SIG-M5 treated with dmso at 0.1 percent for 504 hours (cell line): ENCODE measurements at regions not wholly inside any gene's neighbourhood (a gene's known extent, or its start where the extent isn't known, plus 50 kb on each side); places are given as distances from the start of the nearest gene placed in this dataset.

ENCODE experiments used
- DNase-seq: peaks from one replicate; lab custom pipeline; 2025; ENCODE audit not compliant: unreplicated experiment; lab: John Stamatoyannopoulos, UW

- DNase-seq = no peak
These were observed 157.0 kb downstream of the FAM114A2 start for GRCh38 chr5:153881687-153882086.

GRCh38 chr5:153880106-153880505, 158.6 kb downstream of the FAM114A2 start:
- no peak for DNase-seq

GRCh38 chr5:153879596-153879995, 159.1 kb downstream of the FAM114A2 start:
- no peak for DNase-seq

- DNase-seq = no peak
These were observed 172.5 kb downstream of the FAM114A2 start for GRCh38 chr5:153866176-153866575.

GRCh38 chr5:153865016-153865415, 173.7 kb downstream of the FAM114A2 start:
- DNase-seq = no peak

- no peak for DNase-seq
These were observed 174.8 kb downstream of the FAM114A2 start for GRCh38 chr5:153863951-153864350.
